SK-N-SH treated with all-trans-retinoic acid at 6 μM for 48 hours (cell line): ENCODE measurements at regions not wholly inside any gene's neighbourhood (a gene's known extent, or its start where the extent isn't known, plus 50 kb on each side); places are given as distances from the start of the nearest gene placed in this dataset.

Experiments
- ARNTL ChIP-seq: fragments of 450-650 bp; formaldehyde crosslinking; IDR thresholded peaks from 2 replicates; pipeline ENCODE4 v1.5.0; 2020; ENCODE audit warnings: low read depth, mild to moderate bottlenecking, moderate library complexity, borderline replicate concordance
- CSRNP3 ChIP-seq: fragments of 250-450 bp; sonication (Bioruptor Pico); IDR thresholded peaks from 2 replicates; pipeline ENCODE4 v1.5.1; 2021; ENCODE audit warnings: mild to moderate bottlenecking, moderate library complexity
- ZFP30 ChIP-seq: fragments of 450-650 bp; formaldehyde crosslinking; IDR thresholded peaks from 2 replicates; pipeline ENCODE4 v1.5.0; 2022; ENCODE audit warnings: mild to moderate bottlenecking, moderate library complexity
- ZNF70 ChIP-seq: fragments of 450-650 bp; formaldehyde crosslinking; IDR thresholded peaks from 2 replicates; pipeline ENCODE4 v1.5.0; 2020; ENCODE audit warnings: mild to moderate bottlenecking, moderate library complexity
- TF ChIP-seq, protein P1 (sequence below): fragments of 250-450 bp; sonication (Bioruptor Pico); IDR thresholded peaks from 2 replicates; pipeline ENCODE4 v1.8.0; 2020; ENCODE audit warnings: mild to moderate bottlenecking, moderate library complexity, borderline replicate concordance
- TF ChIP-seq, protein P2 (sequence below): fragments of 250-450 bp; sonication (Bioruptor Pico); IDR thresholded peaks from 2 replicates; pipeline ENCODE4 v1.5.1; 2020; ENCODE audit warnings: low read depth, mild to moderate bottlenecking, moderate library complexity

- TF ChIP-seq CSRNP3 (CRISPR knock-in tag) (no peak), ZFP30 (CRISPR knock-in tag) (no peak), ZNF70 (CRISPR knock-in tag) (no peak), ARNTL (no peak)
- TF ChIP-seq, protein P1, sequence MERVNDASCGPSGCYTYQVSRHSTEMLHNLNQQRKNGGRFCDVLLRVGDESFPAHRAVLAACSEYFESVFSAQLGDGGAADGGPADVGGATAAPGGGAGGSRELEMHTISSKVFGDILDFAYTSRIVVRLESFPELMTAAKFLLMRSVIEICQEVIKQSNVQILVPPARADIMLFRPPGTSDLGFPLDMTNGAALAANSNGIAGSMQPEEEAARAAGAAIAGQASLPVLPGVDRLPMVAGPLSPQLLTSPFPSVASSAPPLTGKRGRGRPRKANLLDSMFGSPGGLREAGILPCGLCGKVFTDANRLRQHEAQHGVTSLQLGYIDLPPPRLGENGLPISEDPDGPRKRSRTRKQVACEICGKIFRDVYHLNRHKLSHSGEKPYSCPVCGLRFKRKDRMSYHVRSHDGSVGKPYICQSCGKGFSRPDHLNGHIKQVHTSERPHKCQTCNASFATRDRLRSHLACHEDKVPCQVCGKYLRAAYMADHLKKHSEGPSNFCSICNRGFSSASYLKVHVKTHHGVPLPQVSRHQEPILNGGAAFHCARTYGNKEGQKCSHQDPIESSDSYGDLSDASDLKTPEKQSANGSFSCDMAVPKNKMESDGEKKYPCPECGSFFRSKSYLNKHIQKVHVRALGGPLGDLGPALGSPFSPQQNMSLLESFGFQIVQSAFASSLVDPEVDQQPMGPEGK (CRISPR knock-in tag): no peak
- TF ChIP-seq, protein P2, sequence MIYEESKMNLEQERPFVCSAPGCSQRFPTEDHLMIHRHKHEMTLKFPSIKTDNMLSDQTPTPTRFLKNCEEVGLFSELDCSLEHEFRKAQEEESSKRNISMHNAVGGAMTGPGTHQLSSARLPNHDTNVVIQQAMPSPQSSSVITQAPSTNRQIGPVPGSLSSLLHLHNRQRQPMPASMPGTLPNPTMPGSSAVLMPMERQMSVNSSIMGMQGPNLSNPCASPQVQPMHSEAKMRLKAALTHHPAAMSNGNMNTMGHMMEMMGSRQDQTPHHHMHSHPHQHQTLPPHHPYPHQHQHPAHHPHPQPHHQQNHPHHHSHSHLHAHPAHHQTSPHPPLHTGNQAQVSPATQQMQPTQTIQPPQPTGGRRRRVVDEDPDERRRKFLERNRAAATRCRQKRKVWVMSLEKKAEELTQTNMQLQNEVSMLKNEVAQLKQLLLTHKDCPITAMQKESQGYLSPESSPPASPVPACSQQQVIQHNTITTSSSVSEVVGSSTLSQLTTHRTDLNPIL (CRISPR knock-in tag): no peak
Measured at GRCh38 chr18:6605115-6605869, 124.2 kb upstream of the ARHGAP28 start.
